GM18909 (cell line): ENCODE measurements at regions not wholly inside any gene's neighbourhood (a gene's known extent, or its start where the extent isn't known, plus 50 kb on each side); places are given as distances from the start of the nearest gene placed in this dataset.
"Not testable (repeated sequence)": the region's sequence is repeated elsewhere in the genome, so short reads cannot be mapped to it uniquely, and the experiment has no call there.

Experiments used
- ATAC-seq: cut with Tn5 transposase; IDR thresholded peaks from one replicate; pipeline ENCODE4 v1.9.1; 2021; ENCODE audit warnings: mild to moderate bottlenecking; ENCODE audit not compliant: unreplicated experiment, poor library complexity

DNA sequence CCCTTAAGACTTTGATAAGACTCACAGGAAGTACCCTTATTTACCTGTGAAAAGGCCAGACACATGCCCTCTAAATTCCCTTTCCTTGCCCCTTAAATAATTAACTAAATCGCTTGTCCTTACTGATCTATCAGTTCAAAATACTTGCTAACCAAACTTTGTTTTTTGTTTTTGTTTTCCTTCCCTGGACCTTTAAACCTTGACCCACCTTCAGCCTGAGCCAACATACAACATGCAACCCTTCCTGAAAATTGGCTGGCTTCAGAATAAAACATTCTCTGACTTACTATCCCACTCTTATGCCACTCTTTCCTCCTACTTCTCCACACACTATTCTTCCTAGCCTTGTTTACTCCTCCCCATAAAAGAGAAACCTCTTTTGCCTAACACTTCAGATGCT is 448.1 kb upstream of the TRAM1L1 start:
- no peak for ATAC-seq

DNA sequence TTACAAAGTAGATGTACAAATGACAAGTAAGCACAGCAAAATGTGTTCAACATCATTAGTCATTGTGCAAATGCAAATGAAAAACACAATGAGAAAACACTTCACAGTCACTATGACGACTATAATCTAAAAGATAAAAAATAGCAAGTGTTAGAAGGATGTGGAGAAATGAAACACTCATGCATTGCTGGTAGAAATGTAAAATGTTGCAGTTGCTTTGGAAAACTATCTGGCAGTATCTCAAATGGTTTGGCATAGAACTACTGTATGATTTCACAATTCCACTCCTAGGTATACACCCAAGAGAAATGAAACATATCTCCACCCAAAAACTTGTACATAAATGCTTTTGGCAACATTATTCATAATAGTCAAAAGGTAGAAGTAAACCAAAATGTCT is 459.7 kb upstream of the TRAM1L1 start:
- no peak for ATAC-seq

DNA sequence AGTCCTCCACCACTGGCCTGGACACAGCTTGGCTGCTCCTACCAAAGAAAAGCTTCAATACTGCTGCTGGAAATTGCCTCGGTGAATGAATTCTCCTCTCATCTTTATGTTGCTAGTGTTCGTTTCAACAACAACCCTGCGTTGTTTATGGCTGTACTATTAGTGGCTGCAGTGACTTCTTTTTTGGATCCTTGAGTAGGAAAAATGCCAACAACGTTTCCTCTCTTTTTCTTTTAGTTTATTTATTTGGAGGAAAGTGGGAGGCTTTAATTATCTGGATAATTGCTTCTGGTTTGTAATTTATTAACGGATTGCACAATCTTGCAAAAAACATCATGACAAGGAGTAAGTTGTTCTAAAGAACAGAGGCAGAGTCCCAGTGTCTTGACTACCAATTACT is 464.1 kb upstream of the TRAM1L1 start:
- ATAC-seq = no peak

DNA sequence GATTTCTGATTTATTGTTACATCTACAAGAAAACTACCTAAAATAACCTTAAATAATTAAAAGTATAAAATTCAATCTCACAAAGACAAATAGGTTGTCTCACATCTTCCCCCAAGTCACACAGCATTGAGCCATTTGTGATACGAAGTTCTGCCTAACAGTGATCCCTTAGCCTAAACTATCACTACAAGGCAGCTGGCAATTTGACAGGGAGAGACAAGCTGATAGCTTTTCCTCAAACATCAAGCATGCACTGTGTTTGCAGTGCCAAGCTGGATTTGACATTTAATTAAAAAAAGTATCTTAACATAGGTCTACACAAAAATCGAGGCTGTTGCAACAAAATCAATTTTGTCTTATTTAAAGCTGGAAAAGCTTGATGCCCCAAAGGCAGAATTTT is 464.7 kb upstream of the TRAM1L1 start:
- ATAC-seq = no peak

DNA sequence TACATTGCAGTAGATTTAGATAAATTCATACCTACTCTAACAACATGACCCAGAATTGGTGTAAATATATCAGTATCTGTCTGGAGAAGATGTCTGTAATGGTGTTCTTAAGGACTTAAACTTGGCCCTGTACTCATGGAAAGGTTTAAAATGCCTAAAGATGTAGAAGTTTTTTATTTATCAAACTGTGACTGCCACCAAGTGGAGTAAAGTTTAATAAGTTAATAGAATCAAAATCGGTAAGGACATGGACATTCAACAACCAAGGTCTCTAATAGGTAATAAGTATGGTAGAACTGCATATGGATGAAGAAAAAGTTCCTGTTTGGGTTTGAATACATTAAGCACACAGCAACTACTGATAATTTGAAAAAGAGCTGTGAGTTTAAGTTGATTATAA is 474.0 kb upstream of the NDST3 start:
- no peak for ATAC-seq

DNA sequence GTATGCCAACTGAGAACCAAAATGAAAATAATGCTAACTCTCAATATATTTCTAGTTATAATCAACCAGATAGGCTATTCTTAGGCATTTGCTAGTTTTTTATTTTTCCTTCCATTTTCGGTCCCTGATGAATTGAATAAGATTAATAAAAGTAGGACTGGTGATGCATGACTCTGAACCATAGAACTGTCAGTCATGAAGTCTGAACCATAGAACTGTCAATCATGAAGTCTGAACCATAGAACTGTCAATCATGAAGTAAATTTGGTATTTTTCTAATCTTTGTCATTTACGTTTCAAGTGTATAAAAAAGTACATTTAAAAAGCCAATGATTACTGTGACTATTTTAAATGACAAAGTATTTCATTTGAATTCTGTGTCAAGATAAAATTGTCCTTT is 460.2 kb upstream of the NDST3 start:
- ATAC-seq = no peak

DNA sequence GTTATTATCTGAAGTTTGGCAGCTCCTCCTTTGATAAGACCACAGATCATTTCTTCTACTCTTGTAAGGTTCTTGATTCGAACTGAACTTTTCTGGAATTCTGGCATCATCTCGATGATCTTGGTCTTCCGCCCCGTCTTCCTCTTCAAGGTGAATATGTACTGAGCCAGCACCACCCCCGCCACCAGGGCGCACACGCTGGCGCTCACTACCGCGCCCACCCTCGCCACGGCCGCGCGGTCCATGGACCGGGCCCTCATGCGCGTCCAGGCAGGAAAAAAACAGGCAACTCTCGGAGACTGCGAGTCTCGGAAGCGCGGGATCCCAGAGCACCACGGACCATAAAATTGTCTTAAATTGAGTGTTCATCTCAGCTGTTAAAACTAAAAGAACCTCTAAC is 458.4 kb upstream of the NDST3 start:
- no peak for ATAC-seq

DNA sequence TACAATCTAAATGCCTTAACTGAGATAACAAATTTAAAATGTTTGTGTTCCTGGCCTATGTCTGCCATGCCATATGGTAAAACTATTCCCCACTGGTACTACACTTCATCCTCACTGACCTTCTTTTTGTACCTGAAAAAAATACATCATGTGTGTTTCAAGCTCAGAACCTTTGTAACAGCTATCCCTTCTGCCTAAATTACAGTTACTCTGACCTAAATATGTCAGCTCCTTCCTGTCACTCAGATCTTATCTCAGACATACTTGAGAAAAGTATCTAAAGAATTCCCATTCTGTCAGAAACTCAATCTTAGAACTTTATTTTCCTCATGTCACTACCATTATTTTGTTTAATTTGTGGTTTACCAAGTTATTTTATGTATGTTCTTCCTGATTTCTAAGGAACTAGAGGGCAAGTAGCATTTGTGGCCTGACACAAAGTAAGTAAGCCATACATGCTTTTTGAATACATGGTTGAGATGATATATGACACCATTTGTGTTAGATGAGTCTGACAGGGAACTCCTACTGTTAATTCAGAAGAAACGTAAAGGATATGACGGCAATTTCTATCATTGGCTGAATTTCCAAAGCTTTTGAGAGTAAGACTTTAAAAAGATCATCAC is 456.5 kb upstream of the NDST3 start:
- ATAC-seq = no peak

DNA sequence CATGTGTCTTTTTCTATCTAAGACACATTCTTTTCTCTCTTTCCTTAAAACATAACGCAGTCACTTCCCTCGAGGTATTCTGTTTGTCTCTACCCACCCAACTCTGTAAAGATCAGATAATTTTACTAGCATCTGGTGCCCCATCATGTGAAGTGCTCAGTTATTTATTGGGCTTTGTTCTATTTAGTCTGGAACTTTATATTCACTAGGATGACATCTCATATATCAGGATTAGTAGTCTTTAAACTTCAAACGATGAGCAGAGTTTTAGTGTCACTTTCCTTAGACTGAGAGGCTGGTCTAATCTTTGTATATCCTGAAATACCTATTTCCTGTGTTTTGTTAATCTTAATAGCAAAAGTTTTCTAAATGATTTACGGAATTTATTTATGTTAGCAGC is 445.5 kb upstream of the NDST3 start:
- no peak for ATAC-seq

DNA sequence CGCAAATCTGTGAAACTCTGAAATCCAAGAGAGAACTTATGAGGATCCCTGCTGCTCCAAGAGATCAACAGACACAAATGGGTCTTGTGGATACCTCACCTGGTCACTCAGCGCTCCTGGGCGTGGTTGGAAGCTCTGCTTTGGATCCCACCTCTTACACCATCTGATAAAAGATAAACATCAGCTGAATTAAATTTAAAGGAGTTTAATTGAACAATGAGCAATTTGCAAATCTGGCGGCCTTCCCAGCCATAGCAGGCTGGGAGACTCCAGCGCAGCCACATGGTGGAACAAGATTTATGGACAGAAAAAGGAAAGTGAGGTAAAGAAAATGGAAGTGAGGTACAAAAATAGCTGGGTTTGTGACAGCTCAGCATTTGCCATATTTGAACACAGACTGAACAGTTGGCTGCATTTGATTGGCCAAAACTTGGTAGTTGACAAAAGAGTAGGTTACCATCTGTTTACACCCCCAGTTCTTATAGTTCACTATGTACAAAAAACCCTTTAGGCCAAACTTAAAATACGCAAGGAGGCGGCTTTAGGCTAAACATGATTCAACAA is 437.3 kb upstream of the NDST3 start:
- no peak for ATAC-seq

DNA sequence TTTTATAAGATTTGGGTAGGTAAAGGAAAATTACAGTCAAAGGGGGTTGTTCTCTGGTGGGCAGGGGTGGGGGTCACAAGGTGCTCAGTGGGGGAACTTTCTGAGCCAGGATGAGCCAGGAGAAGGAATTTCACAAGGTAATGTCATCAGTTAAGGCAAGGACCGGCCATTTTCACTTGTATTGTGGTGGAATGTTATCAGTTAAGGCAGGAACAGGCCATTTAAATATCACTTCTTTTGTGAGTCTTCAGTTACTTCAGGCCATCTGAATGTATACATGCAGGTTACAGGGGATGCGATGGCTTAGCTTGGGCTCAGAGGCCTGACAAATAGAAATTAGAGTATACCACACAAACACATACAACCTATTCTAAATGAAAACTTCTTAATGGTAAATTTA is 434.9 kb upstream of the NDST3 start:
- ATAC-seq = not testable (repeated sequence)

DNA sequence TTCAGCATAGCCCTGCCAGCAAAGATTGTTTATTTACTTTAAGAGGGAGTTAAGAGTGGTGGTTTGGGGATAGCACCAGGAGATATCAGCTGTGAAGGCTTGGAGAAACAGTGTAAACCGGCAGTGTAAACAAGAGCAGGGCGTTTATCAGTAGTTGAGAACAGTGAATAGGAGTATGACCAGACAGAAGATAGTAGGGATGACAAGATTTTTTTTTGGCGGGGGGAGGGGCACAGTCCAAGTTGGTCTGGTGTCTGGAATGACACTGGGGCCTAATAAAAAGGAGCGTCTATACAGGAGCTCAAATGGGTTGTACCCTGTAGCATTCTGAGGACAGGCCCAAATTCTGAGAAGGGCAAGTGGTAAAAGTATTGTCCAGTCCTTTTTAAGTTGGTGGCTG is 433.4 kb upstream of the NDST3 start:
- ATAC-seq = not testable (repeated sequence)

DNA sequence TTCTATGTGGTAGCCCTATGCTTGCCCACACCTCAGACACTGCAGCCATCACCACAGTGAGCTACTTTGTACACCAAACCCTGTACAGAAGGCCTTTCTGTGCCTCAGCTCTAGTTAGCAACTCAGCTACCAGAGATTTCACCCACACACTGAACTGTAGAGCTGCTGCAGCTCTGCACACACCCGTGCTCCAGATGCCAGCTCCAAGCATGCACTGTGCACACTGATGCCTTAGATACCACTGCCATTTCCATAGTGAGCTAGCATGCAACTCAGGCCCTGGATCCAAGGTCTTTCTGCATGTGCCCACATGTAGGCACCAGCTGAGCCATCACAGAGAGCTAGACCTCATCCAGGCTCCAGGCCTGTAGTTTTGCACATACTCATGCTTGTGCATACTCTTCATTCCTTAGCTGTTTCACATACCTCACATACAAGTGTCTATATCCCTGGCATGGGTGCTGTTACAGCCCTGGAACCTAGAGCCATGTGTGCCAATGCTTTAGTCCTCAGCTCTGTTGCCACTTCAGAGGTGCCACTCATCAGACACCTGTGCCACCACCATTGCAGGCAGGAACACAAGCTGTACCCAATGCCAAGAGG is 423.5 kb upstream of the NDST3 start:
- no peak for ATAC-seq

DNA sequence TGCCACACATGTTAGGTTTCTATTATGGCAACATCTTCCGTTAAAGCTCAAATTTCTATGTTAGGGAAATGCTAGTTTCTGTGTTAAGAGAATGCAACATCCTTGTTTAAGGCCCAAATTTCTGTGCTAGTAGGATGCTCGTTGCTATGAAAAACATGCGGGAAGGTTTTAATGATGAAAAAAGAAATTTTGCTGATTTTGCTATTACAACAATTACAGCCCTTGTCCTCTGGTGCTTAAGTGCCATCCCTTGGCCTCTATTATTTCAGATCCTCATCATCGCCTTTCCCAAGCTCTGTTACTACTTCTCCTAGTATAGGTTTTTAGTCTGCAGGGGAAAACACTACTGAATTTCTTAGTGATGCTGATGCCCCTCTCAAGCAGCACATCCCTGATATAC is 412.6 kb upstream of the NDST3 start:
- ATAC-seq = no peak

DNA sequence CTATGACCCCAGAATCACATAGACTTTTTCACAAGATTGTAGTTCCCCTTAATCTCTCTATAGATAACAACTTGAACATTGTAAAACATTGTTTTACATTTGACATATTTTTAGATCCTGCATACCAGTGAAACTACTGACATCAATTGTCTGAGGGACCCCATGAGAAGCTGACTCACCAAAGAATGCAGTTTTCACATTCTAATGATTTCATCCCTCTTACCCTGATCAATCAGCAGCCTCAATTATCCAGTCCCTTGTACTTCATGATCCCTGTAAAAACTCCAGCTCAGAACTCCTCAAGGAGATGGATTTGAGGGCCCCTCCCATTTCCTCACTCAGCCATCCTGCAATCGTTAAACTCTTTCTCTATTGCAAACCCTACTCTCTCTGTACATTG is 411.0 kb upstream of the NDST3 start:
- ATAC-seq = no peak

DNA sequence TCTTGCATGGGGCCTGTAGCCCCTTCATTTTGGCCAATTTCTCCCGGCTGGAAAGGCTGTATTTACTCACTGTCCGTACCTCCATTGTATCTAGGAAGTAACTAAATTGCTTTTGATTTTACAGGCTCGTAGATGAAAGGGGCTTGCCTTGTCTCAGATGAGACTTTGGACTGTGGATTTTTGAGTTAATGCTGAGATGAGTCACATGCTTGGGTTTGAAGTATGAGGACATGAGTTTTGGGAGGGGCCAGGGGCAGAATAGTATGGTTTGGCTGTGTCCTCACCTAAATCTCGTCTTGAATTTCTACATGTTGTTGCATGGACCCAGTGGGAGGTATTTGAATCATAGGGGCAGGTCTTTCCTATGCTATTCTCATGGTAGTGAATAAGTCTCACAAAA is 407.6 kb upstream of the NDST3 start:
- no peak for ATAC-seq

DNA sequence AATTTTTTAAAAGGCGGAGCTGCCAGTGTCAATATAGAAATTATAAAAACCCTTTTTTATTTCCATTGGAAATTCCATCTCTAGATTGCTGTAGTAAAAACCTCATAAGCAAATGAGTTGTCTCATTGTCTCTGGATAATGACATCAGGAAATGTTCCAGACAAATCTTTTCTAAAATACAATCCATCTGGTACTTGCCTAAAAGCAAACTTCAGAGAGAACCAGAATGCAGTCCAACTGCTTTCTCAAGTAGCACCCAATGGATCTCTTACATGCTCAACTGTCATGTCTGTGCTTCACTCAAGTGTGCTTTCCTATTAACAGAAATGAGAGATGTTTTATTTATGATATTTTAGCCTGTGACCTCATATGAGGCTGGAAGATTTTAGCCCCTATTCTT is 399.6 kb upstream of the NDST3 start:
- no peak for ATAC-seq

DNA sequence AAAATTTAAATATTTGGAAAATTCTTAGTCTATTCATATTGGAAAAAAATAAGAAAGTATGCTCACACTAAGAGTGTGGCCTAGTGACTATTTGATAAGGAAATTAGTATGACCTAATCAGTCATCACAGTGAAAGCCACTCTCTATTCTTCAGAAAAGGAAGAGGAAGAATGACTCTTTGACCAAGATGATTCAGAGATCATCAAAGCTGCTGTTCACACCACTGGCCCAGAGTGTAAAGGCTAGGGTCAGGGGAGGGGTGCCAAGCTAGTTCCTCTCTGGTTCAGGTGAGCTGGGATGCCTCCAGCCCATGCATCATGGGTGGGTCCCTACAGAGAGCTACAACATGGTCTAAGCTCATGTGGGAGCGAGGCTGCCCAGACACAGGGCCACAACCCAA is 396.9 kb upstream of the NDST3 start:
- no peak for ATAC-seq

DNA sequence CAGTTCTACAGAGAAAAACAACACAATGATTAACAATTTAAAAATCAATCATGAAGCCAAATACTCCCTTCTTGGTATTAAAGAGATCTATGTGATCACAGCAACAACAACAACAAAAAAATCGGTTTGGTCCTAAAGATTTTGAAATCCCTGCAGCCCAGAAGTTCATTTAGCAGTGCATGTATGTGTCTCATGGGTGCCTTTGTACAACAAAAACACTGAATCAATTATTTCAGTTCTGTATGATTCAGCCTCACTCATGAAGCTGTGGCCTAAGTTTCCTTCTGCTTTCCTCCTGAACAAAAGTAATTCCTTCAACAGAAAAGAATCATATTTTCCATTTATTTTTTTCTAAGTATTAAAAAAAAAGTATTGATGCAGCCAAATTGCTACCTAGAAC is 393.4 kb upstream of the NDST3 start:
- ATAC-seq = no peak

DNA sequence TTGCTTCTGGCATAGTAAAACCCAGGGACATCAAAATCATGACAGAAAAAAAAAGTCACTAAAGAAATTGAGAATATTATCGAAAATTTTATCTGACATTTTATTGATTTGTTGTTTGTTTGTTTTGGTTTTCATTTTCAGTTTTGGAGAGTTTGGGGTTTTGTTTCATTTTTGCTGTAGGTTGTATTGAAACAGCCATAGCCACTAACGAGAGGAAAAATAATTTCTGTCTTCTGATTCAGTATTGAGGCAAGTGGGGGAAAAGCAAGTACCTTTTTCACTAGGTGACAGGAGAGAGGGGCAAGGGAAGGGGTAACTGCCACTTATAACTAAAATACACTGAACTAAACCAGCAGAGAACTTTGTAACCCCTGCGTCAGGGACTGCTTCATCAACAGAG is 392.8 kb upstream of the NDST3 start:
- no peak for ATAC-seq

DNA sequence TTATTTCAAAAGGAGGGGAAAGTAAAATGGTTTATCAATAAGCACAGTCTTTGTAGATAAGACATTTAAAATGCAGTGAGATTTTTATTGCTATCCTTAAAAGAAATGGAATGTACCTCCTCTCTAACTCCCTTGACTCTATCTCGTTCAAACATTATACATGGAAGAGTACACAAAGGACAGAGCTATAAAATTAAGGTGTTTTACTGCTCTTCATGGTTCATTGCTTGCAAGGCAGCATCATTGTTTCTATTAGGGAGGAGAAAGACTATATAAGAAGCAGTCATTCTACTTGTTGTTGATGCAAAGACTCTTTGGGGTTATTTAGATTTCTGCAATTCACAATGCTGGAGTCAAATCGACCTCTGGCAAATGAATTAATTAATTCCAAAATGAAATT is 380.2 kb upstream of the NDST3 start:
- ATAC-seq = no peak

DNA sequence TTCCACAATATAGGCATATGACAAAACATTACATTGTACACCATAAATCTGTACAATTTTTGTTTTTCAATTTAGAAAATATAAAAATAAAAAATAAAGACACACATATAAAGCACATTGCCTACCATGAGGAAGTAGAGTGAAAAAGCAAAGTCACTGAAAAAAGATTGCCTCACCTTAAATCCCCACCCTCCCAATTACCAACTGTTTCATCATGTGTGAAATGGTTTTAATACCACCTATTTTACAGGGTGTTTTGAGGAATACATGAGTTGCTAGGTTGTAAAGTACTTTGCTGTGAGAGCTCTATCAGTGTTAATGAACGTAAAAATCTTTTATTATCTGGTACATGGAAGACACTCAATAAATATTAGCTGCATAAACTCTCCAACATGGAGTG is 373.6 kb upstream of the NDST3 start:
- ATAC-seq = no peak
